CD4-positive, alpha-beta memory T cell (primary cell): ENCODE measurements at regions not wholly inside any gene's neighbourhood (a gene's known extent, or its start where the extent isn't known, plus 50 kb on each side); places are given as distances from the start of the nearest gene placed in this dataset.
"Not testable (repeated sequence)": the region's sequence is repeated elsewhere in the genome, so short reads cannot be mapped to it uniquely, and the experiment has no call there.

Experiments
- CTCF ChIA-PET: fragments of 350-600 bp; sonication (Branson Sonifier 250); formaldehyde crosslinking; loops from one replicate; lab custom pipeline; 2021; ENCODE audit warnings: inconsistent platforms; ENCODE audit not compliant: partially characterized antibody; lab: Charles Lee
- POLR2A ChIA-PET: fragments of 350-600 bp; sonication (Branson Sonifier 250); formaldehyde crosslinking; loops from one replicate; lab custom pipeline; 2021; ENCODE audit not compliant: partially characterized antibody; lab: Charles Lee
- DNase-seq, 5 donors: peaks; one replicate each; pipeline versions ENCODE4 v3.0.0 to v3.0.0-alpha.2; 2020 to 2022; ENCODE audit warnings: mixed read lengths in 1 of 5
- H3K27ac ChIP-seq: one replicate; pipeline ENCODE4 v1.7.0; 2013; ENCODE audit warnings: low read depth, low read length
- H3K27me3 ChIP-seq: 2 replicates; pipeline ENCODE4 v1.7.0; 2013; ENCODE audit warnings: mild to moderate bottlenecking, low read length, moderate library complexity; ENCODE audit not compliant: insufficient read depth
- H3K36me3 ChIP-seq: 2 replicates; pipeline ENCODE4 v1.7.0; 2013; ENCODE audit warnings: mild to moderate bottlenecking, low read length, moderate library complexity; ENCODE audit not compliant: insufficient read depth
- H3K4me1 ChIP-seq: 2 replicates; pipeline ENCODE4 v1.7.0; 2013; ENCODE audit warnings: mild to moderate bottlenecking, low read length, moderate library complexity; ENCODE audit not compliant: insufficient read depth
- H3K4me3 ChIP-seq, 2 donors: one replicate each; pipeline ENCODE4 v1.7.0; 2013; ENCODE audit warnings: low read length in 2 of 2, mild to moderate bottlenecking in 1 of 2
- H3K9me3 ChIP-seq, 2 donors: one replicate each; pipeline ENCODE4 v1.7.0; 2013; ENCODE audit warnings: low read length in 2 of 2, control low read depth in 1 of 2; ENCODE audit not compliant: control insufficient read depth in 1 of 2
- H3K27ac Mint-ChIP-seq, 7 donors: one replicate each; pipeline ENCODE4 v1.8.0; 2020 to 2021; ENCODE audit warnings: mixed read lengths in 7 of 7, mild to moderate bottlenecking in 6 of 7, inconsistent platforms in 3 of 7, moderate library complexity in 3 of 7
- H3K27me3 Mint-ChIP-seq, 2 donors: one replicate each; pipeline ENCODE4 v1.8.0; 2020 to 2021; ENCODE audit warnings: mixed read lengths in 2 of 2
- H3K36me3 Mint-ChIP-seq, 2 donors: one replicate each; pipeline ENCODE4 v1.8.0; 2020 to 2021; ENCODE audit warnings: mixed read lengths in 2 of 2, inconsistent platforms in 1 of 2, mild to moderate bottlenecking in 1 of 2
- H3K4me1 Mint-ChIP-seq, 4 donors: one replicate each; pipeline ENCODE4 v1.8.0; 2020 to 2021; ENCODE audit warnings: mixed read lengths in 4 of 4, mild to moderate bottlenecking in 1 of 4
- H3K4me3 Mint-ChIP-seq, 8 donors: one replicate each; pipeline ENCODE4 v1.8.0; 2020 to 2021; ENCODE audit warnings: mixed read lengths in 8 of 8, mild to moderate bottlenecking in 7 of 8, moderate library complexity in 6 of 8, inconsistent platforms in 3 of 8
- H3K9me3 Mint-ChIP-seq, 8 donors: one replicate each; pipeline ENCODE4 v1.8.0; 2020 to 2021; ENCODE audit warnings: mixed read lengths in 8 of 8, mild to moderate bottlenecking in 5 of 8, inconsistent platforms in 3 of 8, moderate library complexity in 1 of 8
- intact Hi-C: fragments of 100-400 bp; cut with micrococcal nuclease; formaldehyde crosslinking; loops from one replicate; pipeline ENCODE4 v1.15.1; 2023

DNA sequence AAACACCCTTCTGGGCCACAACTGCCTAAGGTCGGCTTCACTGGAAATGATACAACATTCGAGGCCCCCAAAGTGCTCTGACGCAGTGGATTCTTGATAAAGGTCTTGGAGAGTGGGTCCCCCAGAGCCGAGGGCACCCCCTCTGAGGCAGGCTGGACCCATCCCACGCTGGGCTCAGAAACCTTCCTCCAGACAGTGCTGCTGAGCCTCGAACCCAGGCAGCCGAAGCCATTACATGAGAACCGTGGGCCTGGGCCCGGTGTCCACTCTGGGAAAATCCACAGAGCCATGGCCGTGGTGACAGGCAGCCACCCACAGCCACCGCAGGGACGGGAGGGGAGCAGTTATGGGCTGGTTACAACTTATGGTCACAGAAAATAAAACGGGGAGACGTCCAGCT lies 81.4 kb upstream of the ID2 start:
- H3K27ac ChIP-seq = no peak overlapping the region
- no peaks in the 10 kb centered on the region for H3K27me3 Mint-ChIP-seq
- H3K4me3 ChIP-seq = no peak overlapping the region
- no peaks in the 10 kb centered on the region for H3K27me3 ChIP-seq
- H3K9me3 ChIP-seq = no peaks in the 10 kb centered on the region
- no peaks in the 10 kb centered on the region for H3K36me3 Mint-ChIP-seq
- H3K4me1 Mint-ChIP-seq = peaks cover 0 to 6% (median 1%) of the 10 kb centered on the region in 4 donors
- H3K27ac Mint-ChIP-seq = no peak overlapping the region
- no peak overlapping the region for H3K4me3 Mint-ChIP-seq
- DNase-seq = no peak
- no peaks in the 10 kb centered on the region for H3K9me3 Mint-ChIP-seq
- ChIA-PET CTCF (no interaction called here), POLR2A (no interaction called here)
- intact Hi-C loops = no loop called here
- H3K4me1 ChIP-seq = no peaks in the 10 kb centered on the region
- no peaks in the 10 kb centered on the region for H3K36me3 ChIP-seq

DNA sequence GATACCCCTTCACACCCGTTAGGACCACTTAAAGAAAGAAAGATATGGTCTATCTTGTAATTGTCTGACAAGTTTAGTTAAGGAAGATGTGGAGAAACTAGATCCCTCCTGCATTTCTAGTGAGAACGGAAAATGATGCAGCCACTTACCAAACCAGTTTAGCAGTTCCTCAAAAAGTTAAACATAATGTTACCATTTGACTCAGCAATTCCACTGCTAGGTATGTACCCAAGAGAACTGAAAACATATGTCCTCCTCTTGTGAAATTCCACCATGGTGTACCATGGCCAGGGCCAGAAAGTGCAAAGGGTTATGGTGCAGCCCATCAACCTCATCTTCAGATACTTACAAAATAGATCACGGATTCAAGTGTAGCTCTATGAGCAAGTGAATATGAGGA lies 79.0 kb upstream of the ID2 start:
- no peak for DNase-seq

DNA sequence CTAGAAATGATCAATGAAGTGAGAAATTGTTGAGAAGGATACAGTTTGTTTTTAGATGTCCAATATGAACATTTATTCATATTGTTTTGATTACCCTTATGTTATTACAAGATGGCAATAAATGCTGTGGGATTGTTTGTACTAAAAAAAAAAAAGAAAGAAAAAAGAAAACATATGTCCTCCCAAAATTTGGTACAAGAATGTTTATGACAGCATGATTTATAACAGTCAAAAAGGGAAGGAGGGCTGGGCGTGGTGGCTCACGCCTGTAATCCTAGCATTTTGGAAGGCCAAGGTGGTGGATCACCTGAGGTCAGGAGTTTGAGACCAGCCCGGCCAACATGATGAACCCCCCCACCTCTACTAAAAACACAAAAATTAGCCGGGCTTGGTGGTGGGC lies 78.5 kb upstream of the ID2 start:
- H3K27ac Mint-ChIP-seq = not testable (repeated sequence)

More for the DNA sequence above, 79.0 kb upstream of the ID2 start:
- no peaks in the 10 kb centered on the region for H3K27me3 Mint-ChIP-seq
- no peak overlapping the region for H3K27ac Mint-ChIP-seq
- H3K9me3 ChIP-seq = no peaks in the 10 kb centered on the region
- H3K4me1 ChIP-seq = no peaks in the 10 kb centered on the region
- no peak overlapping the region for H3K4me3 ChIP-seq
- POLR2A ChIA-PET = no interaction called here
- peaks cover 0 to 4% (median 0%) of the 10 kb centered on the region in 4 donors for H3K4me1 Mint-ChIP-seq
- H3K36me3 Mint-ChIP-seq = no peaks in the 10 kb centered on the region
- CTCF ChIA-PET = no interaction called here
- H3K9me3 Mint-ChIP-seq = no peaks in the 10 kb centered on the region
- H3K27ac ChIP-seq = no peak overlapping the region
- intact Hi-C loops = no loop called here
- no peaks in the 10 kb centered on the region for H3K36me3 ChIP-seq
- H3K27me3 ChIP-seq = no peaks in the 10 kb centered on the region
- no peak overlapping the region for H3K4me3 Mint-ChIP-seq

DNA sequence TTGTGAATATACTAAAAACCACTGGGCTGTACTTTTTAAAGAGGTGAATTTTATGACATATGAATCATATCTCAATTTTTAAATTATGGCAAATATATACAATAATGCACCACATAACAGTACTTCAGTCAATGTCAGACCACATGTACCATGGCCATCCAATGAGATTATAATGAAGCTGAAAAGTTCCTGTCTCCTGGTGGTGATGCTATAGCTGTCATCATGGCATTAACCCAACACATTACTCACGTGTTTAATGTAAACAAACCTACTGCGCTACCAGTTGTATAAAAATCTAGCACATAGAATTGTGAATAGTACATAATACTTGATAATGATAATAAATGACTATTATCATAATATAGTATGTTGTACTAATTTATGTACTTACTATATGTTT lies 77.6 kb upstream of the ID2 start:
- peaks cover 0 to 16% (median 7%) of the 10 kb centered on the region in 4 donors for H3K4me1 Mint-ChIP-seq
- Histone ChIP-seq H3K9me3 (no peaks in the 10 kb centered on the region), H3K36me3 (no peaks in the 10 kb centered on the region), H3K4me1 (peaks cover 4% of the 10 kb centered on the region), H3K27me3 (no peaks in the 10 kb centered on the region), H3K4me3 (no peak overlapping the region), H3K27ac (no peak overlapping the region)
- ChIA-PET POLR2A (interaction anchor here (0.7 kb wide), 1 partner anchor 1501 kb away, joined by 3 read pairs; no protein-coding TSS in a partner anchor), CTCF (no interaction called here)
- no peak for DNase-seq
- no peaks in the 10 kb centered on the region for H3K36me3 Mint-ChIP-seq
- H3K27ac Mint-ChIP-seq = no peak overlapping the region
- H3K27me3 Mint-ChIP-seq = no peaks in the 10 kb centered on the region
- no peak overlapping the region for H3K4me3 Mint-ChIP-seq
- peaks cover 0 to 3% (median 0%) of the 10 kb centered on the region in 8 donors for H3K9me3 Mint-ChIP-seq
- intact Hi-C loops = no loop called here

More for the DNA sequence above, 78.5 kb upstream of the ID2 start:
- H3K4me1 Mint-ChIP-seq, H3K27me3 Mint-ChIP-seq, CTCF ChIA-PET, H3K27ac ChIP-seq, H3K4me3 ChIP-seq, H3K4me1 ChIP-seq, DNase-seq, H3K4me3 Mint-ChIP-seq, H3K9me3 Mint-ChIP-seq, H3K36me3 Mint-ChIP-seq, H3K9me3 ChIP-seq, H3K36me3 ChIP-seq, POLR2A ChIA-PET, H3K27me3 ChIP-seq, intact Hi-C loops: not testable (repeated sequence)

DNA sequence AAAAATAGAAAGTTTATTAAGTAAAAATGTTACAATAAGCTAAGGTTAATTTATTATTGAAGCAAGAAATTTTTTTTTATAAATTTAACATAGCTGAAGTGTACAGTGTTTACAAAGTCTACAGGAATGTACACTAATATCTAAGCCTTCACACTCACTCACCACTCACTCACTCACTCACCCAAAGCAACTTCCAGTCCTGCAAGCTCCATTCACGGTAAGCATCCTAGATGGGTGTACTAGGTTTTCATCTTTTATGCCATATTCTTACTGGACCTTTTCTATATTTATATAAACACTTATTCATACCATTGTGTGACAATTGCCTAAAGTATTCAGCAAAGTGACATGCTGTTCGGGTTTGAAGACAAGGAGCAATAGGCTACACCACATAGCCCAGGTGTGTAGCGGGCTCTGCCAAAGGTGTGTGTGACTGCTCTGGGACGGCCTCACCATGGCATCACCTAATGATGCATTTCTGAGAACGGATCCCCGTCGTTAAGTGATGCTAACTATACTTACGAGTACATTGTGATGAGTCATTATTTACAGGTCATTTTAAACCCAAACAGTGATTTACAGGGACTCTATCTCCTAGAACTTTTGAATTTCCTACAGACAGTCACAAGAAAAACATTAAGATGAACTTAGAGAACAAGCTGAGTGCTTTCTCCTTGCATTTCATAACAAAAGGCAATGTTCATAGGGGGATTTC lies 76.3 kb upstream of the ID2 start:
- no peak for DNase-seq
- no peaks in the 10 kb centered on the region for H3K36me3 ChIP-seq
- H3K27me3 ChIP-seq = no peaks in the 10 kb centered on the region
- Mint-ChIP-seq H3K27ac (no peak overlapping the region), H3K36me3 (peaks cover 0 to 4% of the 10 kb centered on the region in 2 donors), H3K4me3 (no peak overlapping the region), H3K9me3 (peaks cover 0 to 4% (median 0%) of the 10 kb centered on the region in 8 donors), H3K4me1 (peaks cover 0 to 16% (median 8%) of the 10 kb centered on the region in 4 donors), H3K27me3 (no peaks in the 10 kb centered on the region)
- ChIA-PET POLR2A (no interaction called here), CTCF (interaction anchor here (1.0 kb wide), 1 partner anchor 29 kb away, joined by 3 read pairs; no protein-coding TSS in a partner anchor)
- no peaks in the 10 kb centered on the region for H3K9me3 ChIP-seq
- no peak overlapping the region for H3K27ac ChIP-seq
- peaks cover 4% of the 10 kb centered on the region for H3K4me1 ChIP-seq
- intact Hi-C loops = no loop called here
- H3K4me3 ChIP-seq = no peak overlapping the region

DNA sequence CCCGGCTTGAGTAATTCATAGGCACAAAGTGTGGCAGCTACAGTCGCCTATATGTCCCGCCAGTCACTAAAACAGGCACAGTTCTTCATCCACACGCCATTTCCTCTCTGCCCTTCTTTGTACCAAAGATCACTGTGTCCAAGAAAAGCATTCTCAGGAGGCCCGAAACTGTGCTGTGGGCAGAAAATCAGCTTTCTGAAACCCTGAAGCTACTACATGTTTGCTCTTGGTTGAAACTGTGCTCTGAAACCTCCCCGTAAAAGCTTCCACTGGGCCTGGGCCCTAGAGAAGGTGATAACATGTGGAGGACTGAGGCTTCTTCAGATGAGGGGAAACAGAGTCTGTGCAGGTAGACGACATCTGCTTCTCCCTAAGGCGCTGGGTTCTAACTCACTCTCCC lies 75.6 kb upstream of the ID2 start:
- H3K4me1 ChIP-seq = peaks cover 4% of the 10 kb centered on the region
- Mint-ChIP-seq H3K4me1 (peaks cover 0 to 16% (median 8%) of the 10 kb centered on the region in 4 donors), H3K9me3 (peaks cover 0 to 7% (median 4%) of the 10 kb centered on the region in 8 donors), H3K27ac (no peak overlapping the region), H3K36me3 (peaks cover 0 to 8% of the 10 kb centered on the region in 2 donors), H3K4me3 (no peak overlapping the region), H3K27me3 (no peaks in the 10 kb centered on the region)
- CTCF ChIA-PET = interaction anchor here (1.1 kb wide), 1 partner anchor 9 kb away, joined by 3 read pairs; no protein-coding TSS in a partner anchor
- no peak overlapping the region for H3K27ac ChIP-seq
- no peak overlapping the region for H3K4me3 ChIP-seq
- H3K9me3 ChIP-seq = no peaks in the 10 kb centered on the region
- no peaks in the 10 kb centered on the region for H3K36me3 ChIP-seq
- POLR2A ChIA-PET = no interaction called here
- no peaks in the 10 kb centered on the region for H3K27me3 ChIP-seq
- DNase-seq = no peak
- intact Hi-C loops = no loop called here

DNA sequence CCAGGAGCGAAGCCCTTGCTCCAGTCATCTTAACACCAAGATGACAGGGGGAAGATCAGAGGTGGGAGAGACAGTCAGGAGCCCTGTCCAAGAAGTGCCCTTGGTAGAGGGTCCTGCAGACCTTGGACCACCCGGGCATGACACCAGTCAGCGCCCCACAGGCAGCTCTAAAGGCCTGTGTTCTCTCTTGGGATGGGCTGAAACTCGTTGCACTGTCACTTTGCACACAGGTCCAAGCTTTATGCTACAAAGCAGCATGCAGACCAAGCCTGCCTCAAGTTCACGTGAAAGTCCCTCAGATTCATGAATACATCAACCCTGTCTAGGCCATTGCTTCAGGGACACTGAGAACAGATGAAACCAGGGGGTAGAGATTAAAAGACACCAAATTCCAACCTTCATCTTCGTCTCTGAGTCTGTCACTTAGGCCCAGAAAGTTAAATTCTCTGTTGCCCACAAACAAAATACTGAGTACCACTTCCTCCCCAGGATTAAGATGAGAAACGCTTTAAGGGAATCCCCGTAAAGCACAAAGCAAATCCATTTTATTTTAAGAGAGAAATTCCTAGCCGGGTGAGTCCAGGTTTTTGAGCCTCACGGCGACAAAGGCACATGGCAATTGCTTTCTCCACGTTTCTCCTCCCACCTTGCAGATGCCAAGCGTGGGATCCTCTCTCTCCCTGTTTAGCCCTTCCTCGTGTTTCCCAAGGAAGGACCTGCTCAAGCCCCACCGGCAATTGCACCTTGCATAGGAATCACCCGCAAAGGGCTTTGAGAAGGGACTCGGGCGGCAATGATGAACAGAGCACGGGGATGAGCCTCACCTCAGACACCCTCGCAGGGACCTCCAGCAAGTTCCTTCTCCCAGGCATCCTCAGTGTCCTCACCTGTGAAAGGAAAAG lies 75.0 kb upstream of the ID2 start:
- Mint-ChIP-seq H3K27ac (no peak overlapping the region), H3K27me3 (no peaks in the 10 kb centered on the region), H3K4me1 (peaks cover 0 to 16% (median 8%) of the 10 kb centered on the region in 4 donors), H3K9me3 (peaks cover 0 to 7% (median 4%) of the 10 kb centered on the region in 8 donors), H3K4me3 (no peak overlapping the region), H3K36me3 (peaks cover 0 to 8% of the 10 kb centered on the region in 2 donors)
- ChIA-PET CTCF (interaction anchor here (1.1 kb wide), 1 partner anchor 9 kb away, joined by 3 read pairs; no protein-coding TSS in a partner anchor), POLR2A (interaction anchor here (0.6 kb wide), 1 partner anchor 63 kb away, joined by 3 read pairs; no protein-coding TSS in a partner anchor)
- H3K27ac ChIP-seq = no peak overlapping the region
- H3K4me3 ChIP-seq = no peak overlapping the region
- H3K9me3 ChIP-seq = no peaks in the 10 kb centered on the region
- intact Hi-C loops = no loop called here
- peaks cover 4% of the 10 kb centered on the region for H3K4me1 ChIP-seq
- H3K27me3 ChIP-seq = no peaks in the 10 kb centered on the region
- no peak for DNase-seq
- no peaks in the 10 kb centered on the region for H3K36me3 ChIP-seq
